Stomach (tissue), 8 donors: ENCODE measurements at regions not wholly inside any gene's neighbourhood (a gene's known extent, or its start where the extent isn't known, plus 50 kb on each side); places are given as distances from the start of the nearest gene placed in this dataset.

ENCODE experiments used
- DNase-seq, 2 donors: peaks; one replicate each; pipeline versions ENCODE4 v3.0.0 to v3.0.0-alpha.2; 2013 to 2019
- H3K27ac ChIP-seq, 5 donors: fragments of 200-600 bp in 4 of 5; sonication (generic) in 4 of 5; one replicate each; pipeline ENCODE4 v1.5.1; 2013 to 2019; ENCODE audit warnings: mild to moderate bottlenecking in 1 of 5, moderate library complexity in 1 of 5
- H3K27me3 ChIP-seq, 3 donors: fragments of 200-600 bp; sonication (generic); one replicate each; pipeline ENCODE4 v1.5.1; 2017 to 2019; ENCODE audit warnings: mixed run types in 1 of 3
- H3K36me3 ChIP-seq, 4 donors: fragments of 200-600 bp; sonication (generic); 1 replicate in 3 of 4; 2 replicates in 1 of 4; pipeline ENCODE4 v1.5.1; 2016 to 2019
- H3K4me1 ChIP-seq, 4 donors: fragments of 200-600 bp; sonication (generic); one replicate each; pipeline ENCODE4 v1.5.1; 2016 to 2019
- H3K4me3 ChIP-seq, 4 donors: fragments of 200-600 bp; sonication (generic) in 3 of 4; one replicate each; pipeline ENCODE4 v1.5.1; 2016 to 2019; ENCODE audit warnings: mild to moderate bottlenecking in 1 of 4
- H3K9me3 ChIP-seq, 4 donors: fragments of 200-600 bp; sonication (generic); one replicate each; pipeline ENCODE4 v1.5.1; 2016 to 2019
- EP300 ChIP-seq: sonication (generic); formaldehyde crosslinking; IDR thresholded peaks from one replicate; pipeline ENCODE4 v1.6.1; 2017; ENCODE audit warnings: antibody characterized with exemption
- POLR2A ChIP-seq, 4 donors: fragments of 450-650 bp; IDR thresholded peaks; one replicate each; pipeline ENCODE4 v1.6.1; 2016; ENCODE audit warnings: antibody characterized with exemption in 4 of 4, control low read depth in 2 of 4, mild to moderate bottlenecking in 1 of 4, moderate library complexity in 1 of 4
- POLR2AphosphoS5 ChIP-seq, 3 donors: sonication (generic); formaldehyde crosslinking; IDR thresholded peaks; one replicate each; pipeline ENCODE4 v1.6.1; 2016; ENCODE audit warnings: antibody characterized with exemption in 3 of 3
- WGBS, 5 donors: extraction: QIAGEN DNeasy Blood & Tissue Kit in 3 of 5; methylation state at CpG; one replicate each; pipeline versions ENCODE4 v1.1.5 to v1.1.7; 2013 to 2018; 5-methylcytosine and 5-hydroxymethylcytosine counted together
- intact Hi-C: fragments of 100-400 bp; cut with DNase I; formaldehyde crosslinking; loops from one replicate; pipeline ENCODE4 v1.15.1; 2023; ENCODE audit warnings: low total_unique reads
- TF ChIP-seq, protein P1 (sequence below), 7 experiments: fragments of 450-650 bp in 4 of 7; fragments of 200-600 bp in 3 of 7; sonication (generic) in 3 of 7; IDR thresholded peaks; one replicate each; pipeline ENCODE4 v1.5.1; 2016 to 2019; ENCODE audit warnings: antibody characterized with exemption in 7 of 7, control low read depth in 2 of 7, mild to moderate bottlenecking in 1 of 7
- donor health status: healthy with polysubstance abuse.
- donor health status: Bipolar disorder and iron deficiency.
- donor health status: healthy.

DNA sequence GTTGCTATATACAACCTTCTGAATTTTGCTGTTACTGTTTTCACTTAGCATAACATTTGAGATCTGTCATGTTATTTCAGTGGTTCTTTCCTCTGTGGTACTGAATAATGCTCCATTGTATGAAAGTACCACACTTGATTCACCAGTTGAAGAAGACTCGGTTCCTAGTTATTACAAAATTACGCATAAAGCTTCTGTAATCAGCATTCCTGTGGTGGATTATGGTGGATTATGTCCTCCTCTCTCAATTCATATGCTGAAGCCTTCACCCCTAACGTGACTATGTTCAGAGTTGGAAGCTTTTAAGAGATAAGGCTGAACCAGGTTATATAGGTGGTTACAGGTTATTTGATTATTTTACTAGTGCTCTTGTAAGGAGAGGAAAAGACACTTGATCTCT, 2143.5 kb upstream of the AGA start:
- 73 to 80% (median 75%) methylated on average over 3 of the region's 3 CpGs for WGBS, 5 donors
- Histone ChIP-seq H3K9me3 (peaks cover 0 to 13% (median 0%) of the 10 kb centered on the region in 4 donors), H3K36me3 (no peaks in the 10 kb centered on the region), H3K4me3 (no peak overlapping the region), H3K4me1 (no peaks in the 10 kb centered on the region), H3K27ac (no peak overlapping the region), H3K27me3 (no peaks in the 10 kb centered on the region)
- TF ChIP-seq, protein P1, sequence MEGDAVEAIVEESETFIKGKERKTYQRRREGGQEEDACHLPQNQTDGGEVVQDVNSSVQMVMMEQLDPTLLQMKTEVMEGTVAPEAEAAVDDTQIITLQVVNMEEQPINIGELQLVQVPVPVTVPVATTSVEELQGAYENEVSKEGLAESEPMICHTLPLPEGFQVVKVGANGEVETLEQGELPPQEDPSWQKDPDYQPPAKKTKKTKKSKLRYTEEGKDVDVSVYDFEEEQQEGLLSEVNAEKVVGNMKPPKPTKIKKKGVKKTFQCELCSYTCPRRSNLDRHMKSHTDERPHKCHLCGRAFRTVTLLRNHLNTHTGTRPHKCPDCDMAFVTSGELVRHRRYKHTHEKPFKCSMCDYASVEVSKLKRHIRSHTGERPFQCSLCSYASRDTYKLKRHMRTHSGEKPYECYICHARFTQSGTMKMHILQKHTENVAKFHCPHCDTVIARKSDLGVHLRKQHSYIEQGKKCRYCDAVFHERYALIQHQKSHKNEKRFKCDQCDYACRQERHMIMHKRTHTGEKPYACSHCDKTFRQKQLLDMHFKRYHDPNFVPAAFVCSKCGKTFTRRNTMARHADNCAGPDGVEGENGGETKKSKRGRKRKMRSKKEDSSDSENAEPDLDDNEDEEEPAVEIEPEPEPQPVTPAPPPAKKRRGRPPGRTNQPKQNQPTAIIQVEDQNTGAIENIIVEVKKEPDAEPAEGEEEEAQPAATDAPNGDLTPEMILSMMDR (IDR thresholded peaks at IDR 0.05): no peak
- TF ChIP-seq POLR2A (IDR thresholded peaks at IDR 0.05) (no peak), EP300 (no peak), POLR2AphosphoS5 (IDR thresholded peaks at IDR 0.05) (no peak)
- intact Hi-C loops: no loop called here
- no peak for DNase-seq

DNA sequence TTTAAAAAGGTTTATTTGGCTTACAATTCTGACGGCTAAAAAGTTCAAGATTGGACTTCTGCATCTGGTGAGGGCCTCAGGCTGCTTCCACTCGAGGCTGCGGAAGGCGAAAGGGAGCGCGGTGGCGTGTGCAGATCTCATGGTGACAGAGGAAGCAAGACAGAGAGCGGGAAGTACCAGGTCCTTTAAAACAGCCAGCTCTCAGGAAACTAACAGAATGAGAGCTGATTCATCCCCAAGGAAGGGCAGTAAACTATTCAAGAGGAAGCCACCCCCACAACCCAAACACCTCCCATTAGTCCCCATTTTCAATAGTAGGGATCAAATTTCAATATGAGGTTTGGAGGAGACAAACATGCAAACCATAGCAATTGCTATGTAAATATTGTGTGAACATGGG, 2144.2 kb upstream of the AGA start:
- no peaks in the 10 kb centered on the region for H3K36me3 ChIP-seq
- no peak overlapping the region for H3K27ac ChIP-seq
- H3K4me1 ChIP-seq: no peaks in the 10 kb centered on the region
- WGBS, 5 donors: 82 to 93% (median 86%) methylated on average over 8 of the region's 8 CpGs
- no peaks in the 10 kb centered on the region for H3K27me3 ChIP-seq
- H3K4me3 ChIP-seq: no peak overlapping the region
- TF ChIP-seq, protein P1 (IDR thresholded peaks at IDR 0.05): no peak
- no peak for TF ChIP-seq EP300
- TF ChIP-seq POLR2AphosphoS5 (IDR thresholded peaks at IDR 0.05): no peak
- no peak for TF ChIP-seq POLR2A (IDR thresholded peaks at IDR 0.05)
- no peak for DNase-seq
- H3K9me3 ChIP-seq: peaks cover 0 to 16% (median 0%) of the 10 kb centered on the region in 4 donors
- intact Hi-C loops: no loop called here

DNA sequence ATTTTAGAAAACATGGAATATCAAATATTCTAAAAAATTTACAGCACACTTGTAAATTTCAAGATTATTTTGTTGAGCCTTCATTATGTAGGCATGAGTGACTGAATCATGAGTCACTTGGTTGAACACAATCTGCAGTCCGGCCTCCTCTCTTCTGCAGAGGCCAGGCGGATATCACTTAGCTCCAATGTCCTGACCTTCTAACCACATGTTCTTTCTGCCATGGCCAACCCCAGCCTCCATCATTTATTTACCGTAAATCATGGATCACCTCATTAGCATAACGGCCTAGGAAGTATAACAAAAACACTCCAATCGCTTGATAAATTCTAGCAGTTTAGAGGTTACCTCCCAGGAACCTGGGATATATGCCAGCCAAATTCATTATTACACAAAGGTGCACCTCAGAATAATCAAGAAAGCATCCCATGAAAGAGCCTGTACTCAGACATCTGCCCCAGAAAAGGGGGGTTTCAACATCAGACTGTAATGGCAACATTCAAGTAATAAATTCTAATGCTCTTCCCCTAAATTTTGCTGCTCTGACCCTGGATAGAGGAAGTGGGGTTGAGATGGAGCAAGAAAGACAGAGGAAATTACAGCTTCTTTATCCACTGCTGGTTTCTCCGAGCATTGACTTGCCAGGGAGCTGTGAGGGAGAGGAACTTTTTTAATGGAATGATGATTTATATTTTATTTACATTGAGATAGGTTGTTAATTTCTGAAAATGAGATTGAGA, 2153.6 kb upstream of the AGA start:
- Histone ChIP-seq H3K4me3 (no peak overlapping the region), H3K27ac (no peak overlapping the region), H3K27me3 (no peaks in the 10 kb centered on the region), H3K36me3 (no peaks in the 10 kb centered on the region), H3K4me1 (no peaks in the 10 kb centered on the region), H3K9me3 (peaks cover 0 to 5% (median 0%) of the 10 kb centered on the region in 4 donors)
- intact Hi-C loops: no loop called here
- WGBS, 5 donors: 70 to 88% (median 81%) methylated on average over 6 of the region's 6 CpGs
- DNase-seq: no peak
- TF ChIP-seq POLR2A (IDR thresholded peaks at IDR 0.05) (no peak), POLR2AphosphoS5 (IDR thresholded peaks at IDR 0.05) (no peak), EP300 (no peak)
- TF ChIP-seq, protein P1 (IDR thresholded peaks at IDR 0.05): no peak

DNA sequence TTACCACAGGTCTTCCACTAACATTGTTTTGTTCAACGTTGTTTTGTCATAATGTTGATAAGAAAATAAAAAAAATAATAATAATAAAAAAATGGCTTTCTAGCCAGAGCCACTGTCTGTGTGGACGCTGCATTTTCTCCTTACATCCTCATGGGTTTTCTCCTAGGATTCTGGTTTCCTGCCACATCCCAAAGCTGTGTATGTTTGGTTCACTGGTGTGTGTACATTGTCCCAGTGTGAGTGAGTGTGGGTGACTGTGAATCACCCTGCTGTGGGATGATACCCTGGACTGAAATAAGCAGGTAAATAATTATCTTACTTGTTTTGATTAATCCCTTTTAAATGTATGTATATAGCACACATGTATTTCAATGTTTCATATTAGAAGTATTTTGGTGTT, 2154.4 kb upstream of the AGA start:
- TF ChIP-seq, protein P1 (IDR thresholded peaks at IDR 0.05): no peak
- TF ChIP-seq POLR2AphosphoS5 (IDR thresholded peaks at IDR 0.05) (no peak), EP300 (no peak), POLR2A (IDR thresholded peaks at IDR 0.05) (no peak)
- 54 to 75% (median 63%) methylated on average over 2 of the region's 2 CpGs for WGBS, 5 donors
- intact Hi-C loops: no loop called here

More for the DNA sequence above, 2154.4 kb upstream of the AGA start:
- Histone ChIP-seq H3K27ac (no peak overlapping the region), H3K9me3 (no peaks in the 10 kb centered on the region), H3K36me3 (no peaks in the 10 kb centered on the region), H3K27me3 (no peaks in the 10 kb centered on the region), H3K4me1 (no peaks in the 10 kb centered on the region), H3K4me3 (no peak overlapping the region)
- DNase-seq: no peak
